ENCODE measurements at regions not wholly inside any gene's neighbourhood (a gene's known extent, or its start where the extent isn't known, plus 50 kb on each side); places are given as distances from the start of the nearest gene placed in this dataset.

GRCh38 chr22:47236161-47236560 is 473.7 kb downstream of the TBC1D22A start:
- DNase-seq (ENCODE audit: low read depth), result no peak
- H3K4me3 ChIP-seq (ENCODE audit: low read depth, low read length), result no peak overlapping the region
- no peak for TF ChIP-seq CTCF (IDR thresholded peaks at IDR 0.05; ENCODE audit: low read depth, low read length)

GRCh38 chr22:47233316-47234243 is 471.1 kb downstream of the TBC1D22A start:
- TF ChIP-seq MAX (IDR thresholded peaks at IDR 0.05; ENCODE audit: low read depth, low read length) (no peak), CTCF (IDR thresholded peaks at IDR 0.05; ENCODE audit: low read depth, low read length) (no peak), POLR2A (IDR thresholded peaks at IDR 0.05; ENCODE audit: extremely low read depth, insufficient read length) (no peak), MYC (IDR thresholded peaks at IDR 0.05; ENCODE audit: low read depth, low read length) (no peak)
- H3K4me3 ChIP-seq (ENCODE audit: low read depth, low read length), result no peak overlapping the region
- no peak for DNase-seq (ENCODE audit: low read depth)

GRCh38 chr22:47232753-47233152 is 470.3 kb downstream of the TBC1D22A start:
- no peak for DNase-seq (ENCODE audit: low read depth)
- H3K4me3 ChIP-seq (ENCODE audit: low read depth, low read length), result no peak overlapping the region

GRCh38 chr22:47232197-47232596 is 469.7 kb downstream of the TBC1D22A start:
- no peak for DNase-seq (ENCODE audit: low read depth)
- no peak overlapping the region for H3K4me3 ChIP-seq (ENCODE audit: low read depth, low read length)
- TF ChIP-seq CTCF (IDR thresholded peaks at IDR 0.05; ENCODE audit: low read depth, low read length), result no peak
- TF ChIP-seq MAX (IDR thresholded peaks at IDR 0.05; ENCODE audit: low read depth, low read length), result no peak
- no peak for TF ChIP-seq MYC (IDR thresholded peaks at IDR 0.05; ENCODE audit: low read depth, low read length)
- TF ChIP-seq POLR2A (IDR thresholded peaks at IDR 0.05; ENCODE audit: extremely low read depth, insufficient read length), result no peak

More at GRCh38 chr22:47232753-47233152, 470.3 kb downstream of the TBC1D22A start:
- TF ChIP-seq POLR2A (IDR thresholded peaks at IDR 0.05; ENCODE audit: extremely low read depth, insufficient read length), result no peak
- no peak for TF ChIP-seq MYC (IDR thresholded peaks at IDR 0.05; ENCODE audit: low read depth, low read length)
- no peak for TF ChIP-seq CTCF (IDR thresholded peaks at IDR 0.05; ENCODE audit: low read depth, low read length)
- no peak for TF ChIP-seq MAX (IDR thresholded peaks at IDR 0.05; ENCODE audit: low read depth, low read length)

- TF ChIP-seq MYC (IDR thresholded peaks at IDR 0.05; ENCODE audit: low read depth, low read length), result no peak
- TF ChIP-seq CTCF (IDR thresholded peaks at IDR 0.05; ENCODE audit: low read depth, low read length), result no peak
- TF ChIP-seq MAX (IDR thresholded peaks at IDR 0.05; ENCODE audit: low read depth, low read length), result no peak
- TF ChIP-seq POLR2A (IDR thresholded peaks at IDR 0.05; ENCODE audit: extremely low read depth, insufficient read length), result no peak
- H3K4me3 ChIP-seq (ENCODE audit: low read depth, low read length), result no peak overlapping the region
- no peak for DNase-seq (ENCODE audit: low read depth)
These were observed 469.3 kb downstream of the TBC1D22A start for GRCh38 chr22:47231759-47232158.

All from NB4 (cell line).